GM18498 (cell line): ENCODE measurements at regions not wholly inside any gene's neighbourhood (a gene's known extent, or its start where the extent isn't known, plus 50 kb on each side); places are given as distances from the start of the nearest gene placed in this dataset.
"Not testable (repeated sequence)": the region's sequence is repeated elsewhere in the genome, so short reads cannot be mapped to it uniquely, and the experiment has no call there.

ENCODE experiments used
- ATAC-seq: cut with Tn5 transposase; IDR thresholded peaks from one replicate; pipeline ENCODE4 v1.9.1; 2021; ENCODE audit warnings: mild to moderate bottlenecking, moderate library complexity; ENCODE audit not compliant: unreplicated experiment

- no peak for ATAC-seq
These were observed 474.1 kb upstream of the MIS18BP1 start for GRCh38 chr14:45727133-45727532.

GRCh38 chr14:45721472-45721871, 468.5 kb upstream of the MIS18BP1 start:
- ATAC-seq: no peak

- ATAC-seq: no peak
These were observed 463.6 kb upstream of the MIS18BP1 start for GRCh38 chr14:45716572-45716971.

- ATAC-seq: no peak
These were observed 462.9 kb upstream of the MIS18BP1 start for GRCh38 chr14:45715946-45716345.

GRCh38 chr14:45709541-45709940, 456.5 kb upstream of the MIS18BP1 start:
- ATAC-seq: no peak

GRCh38 chr14:45705940-45706534, 453.0 kb upstream of the MIS18BP1 start:
- ATAC-seq: no peak

GRCh38 chr14:45699471-45699870, 446.5 kb upstream of the MIS18BP1 start:
- no peak for ATAC-seq

GRCh38 chr14:45698462-45699134, 445.6 kb upstream of the MIS18BP1 start:
- no peak for ATAC-seq

GRCh38 chr14:45686771-45687170, 433.8 kb upstream of the MIS18BP1 start:
- ATAC-seq: no peak

- no peak for ATAC-seq
These were observed 427.5 kb upstream of the MIS18BP1 start for GRCh38 chr14:45680531-45680930.

GRCh38 chr14:45679853-45680252, 426.9 kb upstream of the MIS18BP1 start:
- ATAC-seq: no peak

GRCh38 chr14:45678163-45678562, 425.2 kb upstream of the MIS18BP1 start:
- ATAC-seq: no peak

- ATAC-seq: no peak
These were observed 420.4 kb upstream of the MIS18BP1 start for GRCh38 chr14:45673420-45673819.

- no peak for ATAC-seq
These were observed 411.8 kb upstream of the MIS18BP1 start for GRCh38 chr14:45664668-45665356.

- no peak for ATAC-seq
These were observed 405.9 kb upstream of the MIS18BP1 start for GRCh38 chr14:45658917-45659299.

GRCh38 chr14:45658226-45658916, 405.4 kb upstream of the MIS18BP1 start:
- ATAC-seq: no peak

- ATAC-seq: no peak
These were observed 398.9 kb upstream of the MIS18BP1 start for GRCh38 chr14:45651890-45652289.

GRCh38 chr14:45650754-45651153, 397.8 kb upstream of the MIS18BP1 start:
- ATAC-seq: no peak

- ATAC-seq: no peak
These were observed 396.0 kb upstream of the MIS18BP1 start for GRCh38 chr14:45649051-45649450.

- ATAC-seq: no peak
These were observed 388.5 kb upstream of the MIS18BP1 start for GRCh38 chr14:45641541-45641940.

GRCh38 chr14:45634651-45635441, 381.8 kb upstream of the MIS18BP1 start:
- not testable (repeated sequence) for ATAC-seq
